Neural progenitor cell (in vitro differentiated cells): ENCODE measurements at regions not wholly inside any gene's neighbourhood (a gene's known extent, or its start where the extent isn't known, plus 50 kb on each side); places are given as distances from the start of the nearest gene placed in this dataset.

Experiments used
- EZH2 ChIP-seq: fragments of 200-600 bp; sonication (generic); IDR thresholded peaks from 2 replicates; pipeline ENCODE4 v1.6.1; 2017; ENCODE audit warnings: antibody characterized with exemption, mild to moderate bottlenecking, moderate library complexity
- EZH2phosphoT487 ChIP-seq: fragments of 200-600 bp; sonication (generic); IDR thresholded peaks from 2 replicates; pipeline ENCODE4 v1.6.1; 2017; ENCODE audit warnings: antibody characterized with exemption
- TF ChIP-seq, protein P1 (sequence below): fragments of 200-600 bp; sonication (generic); IDR thresholded peaks from 2 replicates; pipeline ENCODE4 v1.5.1; 2017; ENCODE audit warnings: antibody characterized with exemption, mild to moderate bottlenecking

DNA sequence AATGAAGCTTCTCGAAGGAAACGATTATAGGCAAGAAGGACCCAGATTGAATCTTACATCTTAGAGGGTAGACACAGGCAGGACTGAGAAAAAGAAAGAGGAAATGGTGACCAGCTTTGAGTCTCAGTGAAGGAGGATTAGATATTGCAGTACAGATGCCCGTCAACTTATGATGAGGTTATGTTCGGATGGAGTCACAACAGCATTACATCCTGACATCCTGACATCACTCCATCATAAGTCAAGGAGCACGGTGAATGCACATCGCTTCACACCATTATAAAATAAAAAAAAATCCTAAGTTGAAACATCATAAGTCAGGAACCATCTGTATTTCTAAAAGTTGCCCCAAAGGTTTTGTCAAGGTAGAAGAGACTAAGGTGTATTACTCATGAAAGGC lies 312.3 kb upstream of the PLXNA2 start:
- TF ChIP-seq, protein P1, sequence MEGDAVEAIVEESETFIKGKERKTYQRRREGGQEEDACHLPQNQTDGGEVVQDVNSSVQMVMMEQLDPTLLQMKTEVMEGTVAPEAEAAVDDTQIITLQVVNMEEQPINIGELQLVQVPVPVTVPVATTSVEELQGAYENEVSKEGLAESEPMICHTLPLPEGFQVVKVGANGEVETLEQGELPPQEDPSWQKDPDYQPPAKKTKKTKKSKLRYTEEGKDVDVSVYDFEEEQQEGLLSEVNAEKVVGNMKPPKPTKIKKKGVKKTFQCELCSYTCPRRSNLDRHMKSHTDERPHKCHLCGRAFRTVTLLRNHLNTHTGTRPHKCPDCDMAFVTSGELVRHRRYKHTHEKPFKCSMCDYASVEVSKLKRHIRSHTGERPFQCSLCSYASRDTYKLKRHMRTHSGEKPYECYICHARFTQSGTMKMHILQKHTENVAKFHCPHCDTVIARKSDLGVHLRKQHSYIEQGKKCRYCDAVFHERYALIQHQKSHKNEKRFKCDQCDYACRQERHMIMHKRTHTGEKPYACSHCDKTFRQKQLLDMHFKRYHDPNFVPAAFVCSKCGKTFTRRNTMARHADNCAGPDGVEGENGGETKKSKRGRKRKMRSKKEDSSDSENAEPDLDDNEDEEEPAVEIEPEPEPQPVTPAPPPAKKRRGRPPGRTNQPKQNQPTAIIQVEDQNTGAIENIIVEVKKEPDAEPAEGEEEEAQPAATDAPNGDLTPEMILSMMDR = no peak
- TF ChIP-seq EZH2 (no peak), EZH2phosphoT487 (no peak)
